H9 (cell line): ENCODE measurements at regions not wholly inside any gene's neighbourhood (a gene's known extent, or its start where the extent isn't known, plus 50 kb on each side); places are given as distances from the start of the nearest gene placed in this dataset.

Experiments
- DNase-seq: peaks from one replicate; pipeline ENCODE4 v3.0.0-alpha.2; 2017
- H2AFZ ChIP-seq: one replicate; pipeline ENCODE4 v1.6.1; 2013; ENCODE audit warnings: mild to moderate bottlenecking, low read length, control low read depth, moderate library complexity
- H2AK5ac ChIP-seq: 2 replicates; pipeline ENCODE4 v1.6.1; 2013; ENCODE audit warnings: low read length, control low read depth, mixed read lengths; ENCODE audit not compliant: insufficient read length
- H2BK120ac ChIP-seq: one replicate; pipeline ENCODE4 v1.6.1; 2013; ENCODE audit warnings: low read depth, mild to moderate bottlenecking, low read length, control low read depth, inconsistent platforms; ENCODE audit not compliant: poor library complexity, severe bottlenecking
- H2BK12ac ChIP-seq: 2 replicates; pipeline ENCODE4 v1.6.1; 2013; ENCODE audit warnings: low read length, control low read depth, mixed read lengths, low read depth; ENCODE audit not compliant: insufficient read length
- H2BK15ac ChIP-seq: 2 replicates; pipeline ENCODE4 v1.6.1; 2013; ENCODE audit warnings: low read depth, low read length, control low read depth
- H2BK20ac ChIP-seq: one replicate; pipeline ENCODE4 v1.6.1; 2013; ENCODE audit warnings: low read depth, mild to moderate bottlenecking, low read length, control low read depth, inconsistent platforms; ENCODE audit not compliant: poor library complexity, severe bottlenecking
- H2BK5ac ChIP-seq: 2 replicates; pipeline ENCODE4 v1.6.1; 2013; ENCODE audit warnings: low read length, control low read depth, mixed read lengths; ENCODE audit not compliant: insufficient read length
- H3K14ac ChIP-seq: 2 replicates; pipeline ENCODE4 v1.6.1; 2013; ENCODE audit warnings: low read length, control low read depth; ENCODE audit not compliant: insufficient read depth
- H3K18ac ChIP-seq: 2 replicates; pipeline ENCODE4 v1.6.1; 2013; ENCODE audit warnings: low read depth, mild to moderate bottlenecking, mixed read lengths, low read length, control low read depth; ENCODE audit not compliant: insufficient read length
- H3K23ac ChIP-seq: 2 replicates; pipeline ENCODE4 v1.6.1; 2013; ENCODE audit warnings: low read length, control low read depth, mixed read lengths, low read depth; ENCODE audit not compliant: insufficient read length
- H3K23me2 ChIP-seq: 2 replicates; pipeline ENCODE4 v1.6.1; 2013; ENCODE audit warnings: low read depth, mild to moderate bottlenecking, mixed read lengths, low read length, control low read depth; ENCODE audit not compliant: insufficient read length, poor library complexity, severe bottlenecking
- H3K27ac ChIP-seq: 2 replicates; pipeline ENCODE4 v1.5.1; 2013; ENCODE audit warnings: low read length, control low read depth, mixed read lengths, low read depth; ENCODE audit not compliant: insufficient read length
- H3K27me3 ChIP-seq: 2 replicates; pipeline ENCODE4 v1.6.1; 2013; ENCODE audit warnings: low read length, control low read depth, inconsistent platforms; ENCODE audit not compliant: insufficient read depth
- H3K4ac ChIP-seq: 2 replicates; pipeline ENCODE4 v1.6.1; 2013; ENCODE audit warnings: low read depth, mild to moderate bottlenecking, control low read depth, inconsistent platforms, low read length, moderate library complexity
- H3K4me1 ChIP-seq: 2 replicates; pipeline ENCODE4 v1.6.1; 2013; ENCODE audit warnings: low read length, control low read depth, inconsistent platforms; ENCODE audit not compliant: insufficient read depth
- H3K4me2 ChIP-seq: 2 replicates; pipeline ENCODE4 v1.6.1; 2013; ENCODE audit warnings: low read length, control low read depth, mixed read lengths; ENCODE audit not compliant: insufficient read length, insufficient read depth
- H3K56ac ChIP-seq: 2 replicates; pipeline ENCODE4 v1.6.1; 2013; ENCODE audit warnings: low read depth, mild to moderate bottlenecking, mixed read lengths, low read length, control low read depth; ENCODE audit not compliant: insufficient read length
- H3K79me1 ChIP-seq: 2 replicates; pipeline ENCODE4 v1.6.1; 2013; ENCODE audit warnings: low read depth, mild to moderate bottlenecking, moderate library complexity, low read length, control low read depth, inconsistent platforms; ENCODE audit not compliant: insufficient read depth, poor library complexity, severe bottlenecking
- H3K79me2 ChIP-seq: 2 replicates; pipeline ENCODE4 v1.6.1; 2013; ENCODE audit warnings: low read length, control low read depth, inconsistent platforms; ENCODE audit not compliant: insufficient read depth
- H3K9ac ChIP-seq: 2 replicates; pipeline ENCODE4 v1.6.1; 2013; ENCODE audit warnings: low read length, control low read depth, mixed read lengths; ENCODE audit not compliant: insufficient read length; ENCODE audit errors: extremely low read depth
- H3K9me3 ChIP-seq: one replicate; pipeline ENCODE4 v1.6.1; 2013; ENCODE audit warnings: low read depth, low read length, inconsistent platforms; ENCODE audit not compliant: control insufficient read depth
- H3T11ph ChIP-seq: one replicate; pipeline ENCODE4 v1.6.1; 2013; ENCODE audit warnings: mild to moderate bottlenecking, low read length, control low read depth, inconsistent platforms
- H4K20me1 ChIP-seq: one replicate; pipeline ENCODE4 v1.6.1; 2013; ENCODE audit not compliant: control insufficient read depth, insufficient read length, insufficient read depth
- H4K5ac ChIP-seq: 2 replicates; pipeline ENCODE4 v1.6.1; 2013; ENCODE audit warnings: low read depth, mild to moderate bottlenecking, mixed read lengths, low read length, control low read depth; ENCODE audit not compliant: insufficient read length
- H4K8ac ChIP-seq: replicated peaks from 2 replicates; pipeline ENCODE4 v1.6.1; 2013; ENCODE audit warnings: low read length, control low read depth, mixed read lengths, low read depth; ENCODE audit not compliant: insufficient read length
- H4K91ac ChIP-seq: 2 replicates; pipeline ENCODE4 v1.6.1; 2013; ENCODE audit warnings: low read depth, mild to moderate bottlenecking, moderate library complexity, mixed read lengths, low read length, control low read depth; ENCODE audit not compliant: insufficient read length
- H3K27ac Mint-ChIP-seq, 3 experiments: 2 replicates in 2 of 3; 3 replicates in 1 of 3; pipeline ENCODE4 v1.8.0; 2020 to 2021; ENCODE audit warnings: mixed read lengths in 3 of 3, mild to moderate bottlenecking in 1 of 3, moderate library complexity in 1 of 3
- H3K27me3 Mint-ChIP-seq: 2 replicates; pipeline ENCODE4 v1.8.0; 2021; ENCODE audit warnings: low read depth, mild to moderate bottlenecking, moderate library complexity, mixed read lengths
- H3K36me3 Mint-ChIP-seq, 3 experiments: 2 replicates in 2 of 3; 3 replicates in 1 of 3; pipeline ENCODE4 v1.8.0; 2020 to 2021; ENCODE audit warnings: low read depth in 3 of 3, mixed read lengths in 3 of 3; ENCODE audit not compliant: insufficient read depth in 1 of 3
- H3K4me1 Mint-ChIP-seq, 2 experiments: 2 replicates each; pipeline ENCODE4 v1.8.0; 2020; ENCODE audit warnings: mixed read lengths in 2 of 2
- H3K4me3 Mint-ChIP-seq, 2 experiments: 2 replicates in 1 of 2; 3 replicates in 1 of 2; pipeline ENCODE4 v1.8.0; 2020 to 2021; ENCODE audit warnings: mild to moderate bottlenecking in 2 of 2, mixed read lengths in 2 of 2, moderate library complexity in 1 of 2
- H3K9me3 Mint-ChIP-seq, 2 experiments: 2 replicates in 1 of 2; 3 replicates in 1 of 2; pipeline ENCODE4 v1.8.0; 2020; ENCODE audit warnings: mild to moderate bottlenecking in 2 of 2, mixed read lengths in 2 of 2, moderate library complexity in 1 of 2
- WGBS: extraction: QIAGEN DNeasy Blood & Tissue Kit; methylation state at CpG from one replicate; pipeline ENCODE4 v1.1.7; 2013; ENCODE audit warnings: missing lambda C conversion rate, low lambda C conversion rate, mixed read lengths; ENCODE audit not compliant: insufficient read length; ENCODE audit errors: extremely low coverage; 5-methylcytosine and 5-hydroxymethylcytosine counted together
- TF ChIP-seq, protein P1 (sequence below): fragments of 200-600 bp; sonication (generic); conservative IDR thresholded peaks from 3 replicates; pipeline ENCODE4 v1.8.0; 2021; ENCODE audit warnings: antibody characterized with exemption, mild to moderate bottlenecking

DNA sequence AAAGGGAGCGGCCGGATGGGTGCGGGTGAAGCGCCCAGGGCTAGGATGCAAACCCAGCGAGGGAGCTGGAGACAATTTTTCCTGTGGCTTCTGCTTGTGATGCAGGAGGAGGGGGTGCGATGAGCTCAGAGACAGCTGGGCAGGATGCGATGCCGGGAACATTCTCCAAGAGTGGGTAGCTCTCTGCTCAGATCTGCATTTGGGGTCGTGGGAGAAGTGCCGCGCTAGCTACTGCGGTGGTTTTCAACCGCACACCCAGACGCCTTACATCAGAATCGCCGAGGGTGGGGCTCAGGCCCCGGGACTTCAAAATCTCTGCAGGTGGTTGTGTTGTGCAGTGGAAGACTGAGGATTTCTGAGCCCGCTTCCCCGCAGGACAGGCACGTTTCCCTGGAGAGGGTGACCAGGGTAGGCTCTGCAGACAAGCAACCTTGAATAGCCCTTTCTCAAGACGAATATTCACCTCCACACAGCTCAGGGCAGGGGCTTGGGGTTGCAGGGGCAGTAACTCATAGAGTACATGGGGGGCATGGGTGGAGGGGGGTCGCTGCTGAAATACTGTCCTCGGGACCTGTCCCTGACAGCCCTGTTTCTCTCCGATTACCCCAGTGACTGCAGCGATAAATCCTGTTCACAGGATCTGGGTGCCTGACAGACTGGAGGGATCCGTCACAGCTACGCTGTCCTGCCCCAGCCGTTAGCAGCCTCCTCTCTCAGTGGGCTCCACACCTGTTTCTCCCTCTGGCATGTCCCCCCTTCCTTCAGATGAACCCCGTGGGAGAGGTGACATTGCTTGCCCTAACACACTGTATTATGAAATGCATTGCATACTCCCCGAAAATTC is 63.3 kb downstream of the HAPSTR1 start:
- peak overlapping the region in 1 of 3 experiments; percentile 10; a peak in 1 of 7 replicates for H3K27ac Mint-ChIP-seq
- Histone ChIP-seq H2BK120ac (no peak overlapping the region), H2BK5ac (no peak overlapping the region), H3K23me2 (no peaks in the 10 kb centered on the region), H4K8ac (no peak overlapping the region), H2AK5ac (no peak overlapping the region), H3K9ac (no peak overlapping the region), H4K5ac (no peak overlapping the region), H3K14ac (no peak overlapping the region), H3K18ac (no peak overlapping the region), H3K79me2 (no peaks in the 10 kb centered on the region), H3K27me3 (no peaks in the 10 kb centered on the region), H3K23ac (no peak overlapping the region), H2BK15ac (no peak overlapping the region), H3K79me1 (no peaks in the 10 kb centered on the region), H3T11ph (no peak overlapping the region), H2AFZ (no peak overlapping the region), H3K56ac (no peak overlapping the region), H2BK12ac (no peak overlapping the region), H4K91ac (no peak overlapping the region), H2BK20ac (no peak overlapping the region), H4K20me1 (no peaks in the 10 kb centered on the region), H3K9me3 (no peaks in the 10 kb centered on the region), H3K4me2 (no peak overlapping the region), H3K4me1 (no peaks in the 10 kb centered on the region; the same call in 1 of the 2 replicates), H3K27ac (no peak overlapping the region), H3K4ac (no peak overlapping the region)
- TF ChIP-seq, protein P1, sequence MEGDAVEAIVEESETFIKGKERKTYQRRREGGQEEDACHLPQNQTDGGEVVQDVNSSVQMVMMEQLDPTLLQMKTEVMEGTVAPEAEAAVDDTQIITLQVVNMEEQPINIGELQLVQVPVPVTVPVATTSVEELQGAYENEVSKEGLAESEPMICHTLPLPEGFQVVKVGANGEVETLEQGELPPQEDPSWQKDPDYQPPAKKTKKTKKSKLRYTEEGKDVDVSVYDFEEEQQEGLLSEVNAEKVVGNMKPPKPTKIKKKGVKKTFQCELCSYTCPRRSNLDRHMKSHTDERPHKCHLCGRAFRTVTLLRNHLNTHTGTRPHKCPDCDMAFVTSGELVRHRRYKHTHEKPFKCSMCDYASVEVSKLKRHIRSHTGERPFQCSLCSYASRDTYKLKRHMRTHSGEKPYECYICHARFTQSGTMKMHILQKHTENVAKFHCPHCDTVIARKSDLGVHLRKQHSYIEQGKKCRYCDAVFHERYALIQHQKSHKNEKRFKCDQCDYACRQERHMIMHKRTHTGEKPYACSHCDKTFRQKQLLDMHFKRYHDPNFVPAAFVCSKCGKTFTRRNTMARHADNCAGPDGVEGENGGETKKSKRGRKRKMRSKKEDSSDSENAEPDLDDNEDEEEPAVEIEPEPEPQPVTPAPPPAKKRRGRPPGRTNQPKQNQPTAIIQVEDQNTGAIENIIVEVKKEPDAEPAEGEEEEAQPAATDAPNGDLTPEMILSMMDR, result no peak
- DNase-seq, result no peak
- H3K27me3 Mint-ChIP-seq, result peaks cover 3% of the 10 kb centered on the region
- peaks cover 7 to 12% of the 10 kb centered on the region in 2 experiments for H3K9me3 Mint-ChIP-seq
- H3K4me1 Mint-ChIP-seq, result peaks cover 32 to 54% of the 10 kb centered on the region in 2 experiments
- WGBS, result no CpG with 5 or more reads among the region's 30 CpGs
- H3K4me3 Mint-ChIP-seq, result no peak overlapping the region; a peak in 1 of 5 replicates
- H3K36me3 Mint-ChIP-seq, result peaks cover 0 to 10% (median 3%) of the 10 kb centered on the region in 3 experiments; a peak in 3 of 7 replicates
